Activated T-helper 1 cell treated with anti-CD3 and anti-CD28 coated beads, Interleukin-2, amount 50 U/mL, for 16 hours (primary cell): ENCODE measurements at regions not wholly inside any gene's neighbourhood (a gene's known extent, or its start where the extent isn't known, plus 50 kb on each side); places are given as distances from the start of the nearest gene placed in this dataset.
"Not testable (repeated sequence)": the region's sequence is repeated elsewhere in the genome, so short reads cannot be mapped to it uniquely, and the experiment has no call there.

Experiments used
- DNase-seq, 2 donors: peaks; one replicate each; pipeline ENCODE4 v3.0.0-alpha.2; 2020; ENCODE audit warnings: low read depth in 1 of 2, low spot score in 1 of 2

- DNase-seq = no peak
Observed at GRCh38 chr6:15957655-15958169, 171.2 kb upstream of the MYLIP start.

- DNase-seq = no peak
Observed at GRCh38 chr6:15956205-15957106, 172.4 kb upstream of the MYLIP start.

- DNase-seq = no peak
Observed at GRCh38 chr6:15955484-15955883, 173.4 kb upstream of the MYLIP start.

- no peak for DNase-seq
Observed at GRCh38 chr6:15953152-15953880, 175.6 kb upstream of the MYLIP start.

- no peak for DNase-seq
Observed at GRCh38 chr6:15952231-15953151, 176.4 kb upstream of the MYLIP start.

GRCh38 chr6:15950962-15951569 lies 177.8 kb upstream of the MYLIP start:
- DNase-seq = no peak

- no peak for DNase-seq
Observed at GRCh38 chr6:15949982-15950381, 178.9 kb upstream of the MYLIP start.

- no peak for DNase-seq
Observed at GRCh38 chr6:15948930-15949900, 179.7 kb upstream of the MYLIP start.

- no peak for DNase-seq
Observed at GRCh38 chr6:15947923-15948322, 181.0 kb upstream of the MYLIP start.

- DNase-seq = no peak
Observed at GRCh38 chr6:15947436-15947835, 181.4 kb upstream of the MYLIP start.

- no peak for DNase-seq
Observed at GRCh38 chr6:15946701-15947385, 182.0 kb upstream of the MYLIP start.

- no peak for DNase-seq
Observed at GRCh38 chr6:15945593-15946159, 183.2 kb upstream of the MYLIP start.

- no peak for DNase-seq
Observed at GRCh38 chr6:15943423-15943822, 185.5 kb upstream of the MYLIP start.

- DNase-seq = no peak
Observed at GRCh38 chr6:15941168-15941567, 187.7 kb upstream of the MYLIP start.

- DNase-seq = no peak
Observed at GRCh38 chr6:15938107-15938506, 190.8 kb upstream of the MYLIP start.

- no peak for DNase-seq
Observed at GRCh38 chr6:15937602-15938001, 191.3 kb upstream of the MYLIP start.

- no peak for DNase-seq
Observed at GRCh38 chr6:15936503-15936902, 192.4 kb upstream of the MYLIP start.

- DNase-seq = no peak
Observed at GRCh38 chr6:15935661-15936060, 193.2 kb upstream of the MYLIP start.

- DNase-seq = not testable (repeated sequence)
Observed at GRCh38 chr6:15931697-15932096, 197.2 kb upstream of the MYLIP start.
